ENCODE measurements at regions not wholly inside any gene's neighbourhood (a gene's known extent, or its start where the extent isn't known, plus 50 kb on each side); places are given as distances from the start of the nearest gene placed in this dataset.

GRCh38 chr2:225895126-225895525, 495.6 kb downstream of the NYAP2 start:
- ATAC-seq (ENCODE audit: insufficient read depth, low FRiP score), result no peak
- 61 to 89% methylated on average over 1 of the region's 1 CpG for WGBS, 2 donors
- peak in 2 of 3 donors; percentile 31 to 47 for DNase-seq
- TF ChIP-seq CTCF (IDR thresholded peaks at IDR 0.05; ENCODE audit: control extremely low read depth, extremely low read depth), result no peak
- Histone ChIP-seq H3K9me3 (ENCODE audit: control insufficient read depth in 4 of 4, insufficient read depth in 3 of 4, low read length in 3 of 4) (no peaks in the 10 kb centered on the region), H3K9ac (ENCODE audit: insufficient read depth in 1 of 2, low read length in 2 of 2) (no peak overlapping the region), H3K36me3 (ENCODE audit: control insufficient read depth in 4 of 4, insufficient read depth in 4 of 4, low read length in 4 of 4) (no peaks in the 10 kb centered on the region), H3K27ac (ENCODE audit: low read depth in 1 of 2, low read length in 1 of 2) (no peak overlapping the region), H3K4me3 (no peak overlapping the region), H3K27me3 (ENCODE audit: control insufficient read depth in 3 of 3, insufficient read depth in 3 of 3, low read length in 2 of 3) (no peaks in the 10 kb centered on the region), H3K4me1 (ENCODE audit: control insufficient read depth in 5 of 5, insufficient read depth in 5 of 5, low read length in 5 of 5) (peaks cover 0 to 9% (median 3%) of the 10 kb centered on the region in 5 donors)

GRCh38 chr2:225894236-225894980, 494.9 kb downstream of the NYAP2 start:
- DNase-seq, result peak in 2 of 3 donors; percentile 13 to 19
- ATAC-seq (ENCODE audit: insufficient read depth, low FRiP score), result no peak
- H3K36me3 ChIP-seq (ENCODE audit: control insufficient read depth in 4 of 4, insufficient read depth in 4 of 4, low read length in 4 of 4), result no peaks in the 10 kb centered on the region
- peaks cover 0 to 12% (median 3%) of the 10 kb centered on the region in 5 donors for H3K4me1 ChIP-seq (ENCODE audit: control insufficient read depth in 5 of 5, insufficient read depth in 5 of 5, low read length in 5 of 5)
- no peaks in the 10 kb centered on the region for H3K9me3 ChIP-seq (ENCODE audit: control insufficient read depth in 4 of 4, insufficient read depth in 3 of 4, low read length in 3 of 4)
- no peaks in the 10 kb centered on the region for H3K27me3 ChIP-seq (ENCODE audit: control insufficient read depth in 3 of 3, insufficient read depth in 3 of 3, low read length in 2 of 3)
- H3K4me3 ChIP-seq, result no peak overlapping the region
- WGBS, 2 donors, result 58 to 80% methylated on average over 4 of the region's 4 CpGs
- no peak overlapping the region for H3K9ac ChIP-seq (ENCODE audit: insufficient read depth in 1 of 2, low read length in 2 of 2)
- no peak overlapping the region for H3K27ac ChIP-seq (ENCODE audit: low read depth in 1 of 2, low read length in 1 of 2)
- no peak for TF ChIP-seq CTCF (IDR thresholded peaks at IDR 0.05; ENCODE audit: control extremely low read depth, extremely low read depth)

- Histone ChIP-seq H3K4me3 (no peak overlapping the region), H3K36me3 (ENCODE audit: control insufficient read depth in 4 of 4, insufficient read depth in 4 of 4, low read length in 4 of 4) (no peaks in the 10 kb centered on the region), H3K27ac (ENCODE audit: low read depth in 1 of 2, low read length in 1 of 2) (no peak overlapping the region), H3K4me1 (ENCODE audit: control insufficient read depth in 5 of 5, insufficient read depth in 5 of 5, low read length in 5 of 5) (peaks cover 0 to 12% (median 3%) of the 10 kb centered on the region in 5 donors), H3K9me3 (ENCODE audit: control insufficient read depth in 4 of 4, insufficient read depth in 3 of 4, low read length in 3 of 4) (no peaks in the 10 kb centered on the region), H3K9ac (ENCODE audit: insufficient read depth in 1 of 2, low read length in 2 of 2) (no peak overlapping the region), H3K27me3 (ENCODE audit: control insufficient read depth in 3 of 3, insufficient read depth in 3 of 3, low read length in 2 of 3) (no peaks in the 10 kb centered on the region)
- no peak for ATAC-seq (ENCODE audit: insufficient read depth, low FRiP score)
- no peak for TF ChIP-seq CTCF (IDR thresholded peaks at IDR 0.05; ENCODE audit: control extremely low read depth, extremely low read depth)
- no peak for DNase-seq
These were observed 493.6 kb downstream of the NYAP2 start for GRCh38 chr2:225893151-225893550.

- H3K9me3 ChIP-seq (ENCODE audit: control insufficient read depth in 4 of 4, insufficient read depth in 3 of 4, low read length in 3 of 4), result no peaks in the 10 kb centered on the region
- WGBS, 2 donors, result 82 to 85% methylated on average over 1 of the region's 1 CpG
- TF ChIP-seq CTCF (IDR thresholded peaks at IDR 0.05; ENCODE audit: control extremely low read depth, extremely low read depth), result no peak
- ATAC-seq (ENCODE audit: insufficient read depth, low FRiP score) (no peak), DNase-seq (no peak)
- H3K36me3 ChIP-seq (ENCODE audit: control insufficient read depth in 4 of 4, insufficient read depth in 4 of 4, low read length in 4 of 4), result no peaks in the 10 kb centered on the region
- no peak overlapping the region for H3K9ac ChIP-seq (ENCODE audit: insufficient read depth in 1 of 2, low read length in 2 of 2)
- no peaks in the 10 kb centered on the region for H3K27me3 ChIP-seq (ENCODE audit: control insufficient read depth in 3 of 3, insufficient read depth in 3 of 3, low read length in 2 of 3)
- H3K4me1 ChIP-seq (ENCODE audit: control insufficient read depth in 5 of 5, insufficient read depth in 5 of 5, low read length in 5 of 5), result peaks cover 0 to 12% (median 3%) of the 10 kb centered on the region in 5 donors
- no peak overlapping the region for H3K27ac ChIP-seq (ENCODE audit: low read depth in 1 of 2, low read length in 1 of 2)
- no peak overlapping the region for H3K4me3 ChIP-seq
These were observed 492.3 kb downstream of the NYAP2 start for GRCh38 chr2:225891771-225892170.

All from lung (tissue), 11 donors.